Type B pancreatic cell (in vitro differentiated cells): ENCODE measurements at regions not wholly inside any gene's neighbourhood (a gene's known extent, or its start where the extent isn't known, plus 50 kb on each side); places are given as distances from the start of the nearest gene placed in this dataset.

Experiments used
- DNase-seq: peaks from one replicate; pipeline ENCODE4 v3.0.0; 2021; ENCODE audit warnings: mixed read lengths; ENCODE audit not compliant: unreplicated experiment; ENCODE audit errors: extremely low spot score
- H3K27ac Mint-ChIP-seq: 2 replicates; pipeline ENCODE4 v1.8.0; 2021; ENCODE audit warnings: mild to moderate bottlenecking, mixed read lengths
- H3K27me3 Mint-ChIP-seq: 2 replicates; pipeline ENCODE4 v1.8.0; 2021; ENCODE audit warnings: mixed read lengths
- H3K36me3 Mint-ChIP-seq: 2 replicates; pipeline ENCODE4 v1.8.0; 2021; ENCODE audit warnings: mixed read lengths
- H3K4me1 Mint-ChIP-seq: one replicate; pipeline ENCODE4 v1.8.0; 2021; ENCODE audit warnings: mixed read lengths; ENCODE audit not compliant: unreplicated experiment
- H3K4me3 Mint-ChIP-seq: 2 replicates; pipeline ENCODE4 v1.8.0; 2021; ENCODE audit warnings: mild to moderate bottlenecking, mixed read lengths
- H3K9me3 Mint-ChIP-seq: 2 replicates; pipeline ENCODE4 v1.8.0; 2021; ENCODE audit warnings: mixed read lengths
- TF ChIP-seq, protein P1 (sequence below): fragments of 200-600 bp; sonication (generic); conservative IDR thresholded peaks from 2 replicates; pipeline ENCODE4 v1.5.0; 2021; ENCODE audit warnings: antibody characterized with exemption, mild to moderate bottlenecking

DNA sequence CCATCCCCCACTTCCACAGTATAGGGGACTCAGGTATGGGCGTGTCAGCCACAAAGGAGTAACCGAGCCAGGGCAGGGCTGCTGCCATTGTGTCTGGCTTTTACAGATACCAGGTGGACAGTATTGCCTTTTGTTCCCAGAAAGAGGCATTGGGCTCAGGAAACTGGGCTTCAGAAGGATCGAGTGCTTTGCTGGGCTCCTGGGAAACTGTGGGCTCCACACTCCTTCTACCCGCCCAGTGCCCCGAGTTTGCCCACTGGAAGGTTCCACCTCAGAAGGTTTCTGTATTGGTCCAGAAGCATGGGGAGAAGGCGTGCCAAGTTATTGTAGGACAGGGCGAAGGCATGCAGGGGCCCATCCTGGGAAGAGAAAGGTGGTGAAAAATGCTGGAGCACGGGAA lies 894.4 kb downstream of the TBC1D22A start:
- H3K4me1 Mint-ChIP-seq: no peaks in the 10 kb centered on the region
- peaks cover 18% of the 10 kb centered on the region for H3K9me3 Mint-ChIP-seq
- TF ChIP-seq, protein P1, sequence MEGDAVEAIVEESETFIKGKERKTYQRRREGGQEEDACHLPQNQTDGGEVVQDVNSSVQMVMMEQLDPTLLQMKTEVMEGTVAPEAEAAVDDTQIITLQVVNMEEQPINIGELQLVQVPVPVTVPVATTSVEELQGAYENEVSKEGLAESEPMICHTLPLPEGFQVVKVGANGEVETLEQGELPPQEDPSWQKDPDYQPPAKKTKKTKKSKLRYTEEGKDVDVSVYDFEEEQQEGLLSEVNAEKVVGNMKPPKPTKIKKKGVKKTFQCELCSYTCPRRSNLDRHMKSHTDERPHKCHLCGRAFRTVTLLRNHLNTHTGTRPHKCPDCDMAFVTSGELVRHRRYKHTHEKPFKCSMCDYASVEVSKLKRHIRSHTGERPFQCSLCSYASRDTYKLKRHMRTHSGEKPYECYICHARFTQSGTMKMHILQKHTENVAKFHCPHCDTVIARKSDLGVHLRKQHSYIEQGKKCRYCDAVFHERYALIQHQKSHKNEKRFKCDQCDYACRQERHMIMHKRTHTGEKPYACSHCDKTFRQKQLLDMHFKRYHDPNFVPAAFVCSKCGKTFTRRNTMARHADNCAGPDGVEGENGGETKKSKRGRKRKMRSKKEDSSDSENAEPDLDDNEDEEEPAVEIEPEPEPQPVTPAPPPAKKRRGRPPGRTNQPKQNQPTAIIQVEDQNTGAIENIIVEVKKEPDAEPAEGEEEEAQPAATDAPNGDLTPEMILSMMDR: no peak
- no peaks in the 10 kb centered on the region for H3K27me3 Mint-ChIP-seq
- H3K27ac Mint-ChIP-seq: no peak overlapping the region
- no peaks in the 10 kb centered on the region for H3K36me3 Mint-ChIP-seq
- no peak for DNase-seq
- no peak overlapping the region for H3K4me3 Mint-ChIP-seq

DNA sequence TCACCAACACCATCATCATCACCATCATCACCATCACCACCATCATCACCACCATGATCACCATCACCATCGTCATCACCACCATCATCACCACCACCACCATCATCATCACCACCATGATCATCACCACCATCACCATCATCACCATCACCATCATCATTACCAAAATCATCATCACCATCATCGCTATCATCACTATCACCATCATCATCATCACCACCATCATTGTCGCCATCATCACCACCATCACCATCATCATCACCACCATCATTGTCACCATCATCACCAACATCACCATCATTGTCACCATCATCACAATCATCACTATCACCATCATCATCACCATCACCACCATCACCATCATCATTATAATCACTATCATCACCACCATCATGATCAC lies 893.5 kb downstream of the TBC1D22A start:
- H3K9me3 Mint-ChIP-seq: peaks cover 18% of the 10 kb centered on the region
- H3K4me3 Mint-ChIP-seq: no peak overlapping the region
- H3K27me3 Mint-ChIP-seq: peaks cover 2% of the 10 kb centered on the region
- H3K4me1 Mint-ChIP-seq: no peaks in the 10 kb centered on the region
- TF ChIP-seq, protein P1: no peak
- DNase-seq: no peak
- no peaks in the 10 kb centered on the region for H3K36me3 Mint-ChIP-seq
- no peak overlapping the region for H3K27ac Mint-ChIP-seq

DNA sequence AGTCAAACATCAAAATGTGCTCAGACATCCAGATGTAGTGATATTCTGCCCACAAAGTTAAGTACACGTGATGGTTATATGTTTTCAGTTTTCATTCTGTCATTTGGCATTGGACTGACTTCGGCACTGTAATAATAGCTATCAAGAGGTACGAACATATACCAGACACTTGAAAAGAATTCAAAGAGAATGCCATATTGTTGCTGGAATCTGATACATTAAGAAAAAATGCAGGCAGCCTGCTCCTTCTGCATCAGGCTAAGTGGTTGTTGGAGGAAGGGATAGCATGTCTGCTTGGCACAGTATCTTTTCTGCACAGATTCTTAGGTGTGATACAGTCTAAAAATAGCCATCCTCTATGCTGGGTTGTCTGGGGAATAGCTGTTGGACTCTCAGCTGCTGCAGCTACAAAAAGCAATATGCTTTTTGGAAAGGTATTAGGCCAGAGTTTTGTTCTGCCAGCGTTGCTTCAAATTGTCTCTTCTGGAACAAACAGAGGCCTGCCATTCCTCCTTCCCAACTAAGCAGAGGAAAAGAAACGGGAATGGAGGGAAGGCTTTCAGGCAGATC lies 892.6 kb downstream of the TBC1D22A start:
- TF ChIP-seq, protein P1: no peak
- Mint-ChIP-seq H3K27ac (no peak overlapping the region), H3K4me3 (no peak overlapping the region), H3K36me3 (no peaks in the 10 kb centered on the region), H3K4me1 (no peaks in the 10 kb centered on the region), H3K27me3 (peaks cover 2% of the 10 kb centered on the region), H3K9me3 (peaks cover 13% of the 10 kb centered on the region)
- DNase-seq: no peak

DNA sequence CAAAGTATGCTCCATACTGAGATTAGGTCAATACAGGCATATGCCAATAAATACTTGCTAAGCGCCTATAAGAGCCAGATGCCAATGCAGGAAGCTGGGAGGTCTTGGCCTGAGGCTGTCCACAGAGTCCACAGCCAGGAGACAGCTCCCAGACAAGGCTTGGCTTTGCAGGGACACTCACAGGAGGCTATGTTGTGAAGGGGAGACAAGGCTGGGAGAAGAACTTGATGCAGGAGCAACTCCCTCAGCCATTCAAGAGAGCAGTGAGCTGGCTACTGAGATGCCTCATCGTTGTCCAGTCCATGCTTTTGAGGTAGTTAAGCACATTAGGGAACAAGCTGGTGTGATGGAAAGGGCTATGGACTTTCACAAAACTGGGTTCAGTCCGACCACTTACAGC lies 891.5 kb downstream of the TBC1D22A start:
- H3K9me3 Mint-ChIP-seq: peaks cover 12% of the 10 kb centered on the region
- H3K36me3 Mint-ChIP-seq: no peaks in the 10 kb centered on the region
- H3K27ac Mint-ChIP-seq: no peak overlapping the region

DNA sequence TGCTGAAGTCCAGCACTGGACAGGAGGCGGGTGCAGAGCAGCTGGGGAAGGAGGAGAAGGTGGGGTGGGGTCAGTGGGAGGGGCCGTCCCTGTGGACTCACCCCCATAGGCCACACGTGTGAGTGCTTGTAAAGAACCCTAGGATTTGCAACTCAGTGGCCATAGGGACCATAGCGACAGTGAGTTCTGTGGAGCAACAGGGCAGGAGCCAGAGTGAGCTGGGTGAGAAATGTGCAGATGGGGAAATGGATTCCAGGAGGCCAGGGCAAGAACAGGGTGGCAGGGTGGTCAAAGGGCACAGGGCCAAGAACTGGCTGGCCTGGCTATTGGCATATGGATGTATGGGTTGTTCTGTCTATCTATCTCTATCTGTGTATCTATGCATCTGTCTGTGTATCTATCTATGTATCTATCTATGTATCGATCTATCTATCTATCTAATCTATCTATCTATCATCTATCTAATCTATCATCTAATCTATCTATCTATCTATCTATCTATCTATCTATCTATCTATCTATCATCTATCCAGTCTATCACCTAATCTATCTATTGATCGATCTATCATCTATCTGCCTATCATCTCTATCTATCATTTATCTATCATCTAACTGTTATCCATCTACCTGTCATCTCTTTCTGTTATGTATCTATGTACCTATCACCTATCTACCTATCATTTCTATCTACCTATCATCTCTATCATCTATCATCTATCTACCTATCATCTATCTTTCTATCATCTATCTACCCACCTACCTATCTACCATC lies 889.0 kb downstream of the TBC1D22A start:
- H3K36me3 Mint-ChIP-seq: no peaks in the 10 kb centered on the region
- no peak overlapping the region for H3K4me3 Mint-ChIP-seq
- H3K27ac Mint-ChIP-seq: no peak overlapping the region
- H3K27me3 Mint-ChIP-seq: peaks cover 2% of the 10 kb centered on the region
- H3K9me3 Mint-ChIP-seq: peaks cover 5% of the 10 kb centered on the region
- H3K4me1 Mint-ChIP-seq: no peaks in the 10 kb centered on the region
- DNase-seq: no peak
- TF ChIP-seq, protein P1: no peak

More for the DNA sequence above, 891.5 kb downstream of the TBC1D22A start:
- peaks cover 2% of the 10 kb centered on the region for H3K27me3 Mint-ChIP-seq
- DNase-seq: no peak
- TF ChIP-seq, protein P1: no peak
- H3K4me1 Mint-ChIP-seq: no peaks in the 10 kb centered on the region
- H3K4me3 Mint-ChIP-seq: no peak overlapping the region
